HCT116 (cell line): ENCODE measurements at regions not wholly inside any gene's neighbourhood (a gene's known extent, or its start where the extent isn't known, plus 50 kb on each side); places are given as distances from the start of the nearest gene placed in this dataset.

Experiments used
- ATAC-seq: fragments of 200-7000 bp; cut with Tn5 transposase; 2 replicates; pipeline ENCODE4 v1.9.1; 2020; ENCODE audit warnings: mild to moderate bottlenecking, moderate library complexity
- BruUV-seq: library from RNA; stranded (reverse); fragments of 400-500 nt; replicated peaks from 2 replicates; lab custom pipeline; 2021; lab: Mats Ljungman, UMichigan
- CTCF ChIA-PET: fragments of 300-600 bp; sonication (Branson Sonifier 250); formaldehyde crosslinking; loops from one replicate; lab custom pipeline; 2021; ENCODE audit warnings: antibody characterized with exemption; lab: Charles Lee
- POLR2A ChIA-PET: fragments of 300-600, 350-600 bp; sonication (Branson Sonifier 250); formaldehyde crosslinking; loops from one replicate; lab custom pipeline; 2021; ENCODE audit warnings: antibody characterized with exemption; lab: Charles Lee
- RAD21 ChIA-PET, 2 experiments: fragments of 300-600 bp; sonication (Branson Sonifier 250); formaldehyde crosslinking; loops; one replicate each; lab custom pipeline; 2023; ENCODE audit warnings: low total read pairs in 2 of 2; ENCODE audit not compliant: uncharacterized antibody in 2 of 2, unreplicated experiment in 2 of 2, low non-redundant PET in 1 of 2; lab: Charles Lee
- DNase-seq: peaks from one replicate; pipeline ENCODE4 v3.0.0-alpha.2; 2010; ENCODE audit warnings: low read depth, low spot score
- H2AFZ ChIP-seq: fragments of 200-600 bp; shearing (Covaris generic), sonication (generic); 2 replicates; pipeline ENCODE4 v1.6.1; 2017; ENCODE audit warnings: low read depth, mixed run types, mixed read lengths, antibody characterized with exemption, low read length; ENCODE audit not compliant: poor library complexity, severe bottlenecking
- H3K27ac ChIP-seq: 2 replicates; pipeline ENCODE4 v1.5.1; 2012; ENCODE audit warnings: low read depth, low read length
- H3K27me3 ChIP-seq: fragments of 200-600 bp; sonication (generic); 2 replicates; pipeline ENCODE4 v1.6.1; 2016; ENCODE audit warnings: mixed run types, low read length, mixed read lengths; ENCODE audit not compliant: insufficient read depth
- H3K36me3 ChIP-seq, 2 experiments: fragments of 200-500 bp in 1 of 2; fragments of 200-600 bp in 1 of 2; sonication (Bioruptor generic) in 1 of 2; sonication (generic) in 1 of 2; 2 replicates each; pipeline versions ENCODE4 v1.5.1 to v1.6.1; 2014 to 2016; ENCODE audit warnings: low read length in 2 of 2, inconsistent platforms in 1 of 2, mixed read lengths in 1 of 2, mixed run types in 1 of 2; ENCODE audit not compliant: insufficient read depth in 2 of 2, control insufficient read depth in 1 of 2
- H3K4me1 ChIP-seq, 2 experiments: fragments of 200-600 bp in 1 of 2; sonication (generic) in 1 of 2; 2 replicates each; pipeline versions ENCODE4 v1.5.1 to v1.6.1; 2012 to 2017; ENCODE audit warnings: low read length in 2 of 2, inconsistent platforms in 1 of 2, mild to moderate bottlenecking in 1 of 2, mixed read lengths in 1 of 2, mixed run types in 1 of 2, moderate library complexity in 1 of 2; ENCODE audit not compliant: insufficient read depth in 2 of 2, control insufficient read depth in 1 of 2
- H3K4me2 ChIP-seq: fragments of 200-600 bp; sonication (generic); 2 replicates; pipeline ENCODE4 v1.6.1; 2017; ENCODE audit warnings: mixed run types, low read length, mixed read lengths
- H3K4me3 ChIP-seq, 2 experiments: fragments of 200-600 bp in 1 of 2; sonication (generic) in 1 of 2; replicated peaks in 1 of 2; 2 replicates each; pipeline ENCODE4 v1.5.1; 2011 to 2016; ENCODE audit warnings: low read length in 2 of 2, control low read depth in 1 of 2, low read depth in 1 of 2, mild to moderate bottlenecking in 1 of 2, mixed read lengths in 1 of 2, mixed run types in 1 of 2
- H3K79me2 ChIP-seq: fragments of 200-600 bp; sonication (generic); 2 replicates; pipeline ENCODE4 v1.6.1; 2017; ENCODE audit warnings: mild to moderate bottlenecking, mixed run types, low read length, moderate library complexity, mixed read lengths; ENCODE audit not compliant: insufficient read depth
- H3K9ac ChIP-seq: fragments of 200-600 bp; sonication (generic); 2 replicates; pipeline ENCODE4 v1.6.1; 2016; ENCODE audit warnings: low read length, mixed read lengths
- H3K9me2 ChIP-seq: fragments of 200-600 bp; sonication (generic), shearing (Covaris generic); 2 replicates; pipeline ENCODE4 v1.6.1; 2017; ENCODE audit warnings: mixed run types, mild to moderate bottlenecking, moderate library complexity; ENCODE audit not compliant: insufficient read depth
- H3K9me3 ChIP-seq, 2 experiments: fragments of 200-500 bp in 1 of 2; fragments of 200-600 bp in 1 of 2; sonication (Bioruptor generic) in 1 of 2; sonication (generic) in 1 of 2; 2 replicates each; pipeline ENCODE4 v1.6.1; 2014 to 2017; ENCODE audit warnings: low read length in 2 of 2, mixed read lengths in 2 of 2, inconsistent platforms in 1 of 2, low read depth in 1 of 2, mild to moderate bottlenecking in 1 of 2, mixed run types in 1 of 2, moderate library complexity in 1 of 2; ENCODE audit not compliant: control insufficient read depth in 1 of 2, insufficient read depth in 1 of 2
- H4K20me1 ChIP-seq: fragments of 200-600 bp; sonication (generic), shearing (Covaris generic); 2 replicates; pipeline ENCODE4 v1.6.1; 2017; ENCODE audit warnings: mixed run types, mild to moderate bottlenecking, moderate library complexity; ENCODE audit not compliant: insufficient read depth
- CBX3 ChIP-seq: IDR thresholded peaks from 2 replicates; pipeline ENCODE4 v1.6.1; 2012; ENCODE audit warnings: low read depth
- EZH2phosphoT487 ChIP-seq: fragments of 200-600 bp; IDR thresholded peaks from 2 replicates; pipeline ENCODE4 v1.6.1; 2018; ENCODE audit warnings: antibody characterized with exemption, borderline replicate concordance
- POLR2A ChIP-seq: IDR thresholded peaks from 2 replicates; pipeline ENCODE4 v1.7.0; 2011; ENCODE audit warnings: borderline replicate concordance; ENCODE audit not compliant: insufficient read depth, insufficient read length; ENCODE audit errors: extremely low read depth
- ZBTB33 ChIP-seq: IDR thresholded peaks from 2 replicates; pipeline ENCODE4 v1.6.1; 2011; ENCODE audit warnings: mild to moderate bottlenecking, low read length, moderate library complexity; ENCODE audit not compliant: insufficient replicate concordance; ENCODE audit errors: extremely low read depth
- ZFX ChIP-seq: fragments of 450-650 bp; IDR thresholded peaks from 2 replicates; pipeline ENCODE4 v1.6.1; 2017
- ZNF274 ChIP-seq: fragments of 200-500 bp; sonication (Bioruptor generic); IDR thresholded peaks from 2 replicates; pipeline ENCODE4 v1.6.1; 2014; ENCODE audit warnings: mild to moderate bottlenecking, low read depth, low read length, inconsistent platforms
- intact Hi-C: fragments of 100-400 bp; cut with micrococcal nuclease; formaldehyde crosslinking; loops from 2 replicates; pipeline ENCODE4 v1.10.0; 2022

GRCh38 chr18:78559584-78559983 lies 420.0 kb upstream of the SALL3 start:
- Histone ChIP-seq H3K27me3 (no peaks in the 10 kb centered on the region), H4K20me1 (no peaks in the 10 kb centered on the region), H3K4me2 (no peak overlapping the region), H3K9ac (no peak overlapping the region), H3K27ac (no peak overlapping the region), H3K4me1 (no peaks in the 10 kb centered on the region), H2AFZ (no peak overlapping the region), H3K4me3 (no peak overlapping the region), H3K9me3 (peaks cover 0 to 11% of the 10 kb centered on the region in 2 experiments; a peak in 2 of 4 replicates), H3K79me2 (no peaks in the 10 kb centered on the region), H3K9me2 (no peaks in the 10 kb centered on the region), H3K36me3 (no peaks in the 10 kb centered on the region)
- ChIA-PET POLR2A (no interaction called here), CTCF (no interaction called here), RAD21 (no interaction called here)
- ATAC-seq, result no peak
- intact Hi-C loops, result no loop called here
- BruUV-seq, result no TSS peak
- no peak for DNase-seq
- TF ChIP-seq ZFX (no peak), ZNF274 (no peak), EZH2phosphoT487 (no peak)

DNA sequence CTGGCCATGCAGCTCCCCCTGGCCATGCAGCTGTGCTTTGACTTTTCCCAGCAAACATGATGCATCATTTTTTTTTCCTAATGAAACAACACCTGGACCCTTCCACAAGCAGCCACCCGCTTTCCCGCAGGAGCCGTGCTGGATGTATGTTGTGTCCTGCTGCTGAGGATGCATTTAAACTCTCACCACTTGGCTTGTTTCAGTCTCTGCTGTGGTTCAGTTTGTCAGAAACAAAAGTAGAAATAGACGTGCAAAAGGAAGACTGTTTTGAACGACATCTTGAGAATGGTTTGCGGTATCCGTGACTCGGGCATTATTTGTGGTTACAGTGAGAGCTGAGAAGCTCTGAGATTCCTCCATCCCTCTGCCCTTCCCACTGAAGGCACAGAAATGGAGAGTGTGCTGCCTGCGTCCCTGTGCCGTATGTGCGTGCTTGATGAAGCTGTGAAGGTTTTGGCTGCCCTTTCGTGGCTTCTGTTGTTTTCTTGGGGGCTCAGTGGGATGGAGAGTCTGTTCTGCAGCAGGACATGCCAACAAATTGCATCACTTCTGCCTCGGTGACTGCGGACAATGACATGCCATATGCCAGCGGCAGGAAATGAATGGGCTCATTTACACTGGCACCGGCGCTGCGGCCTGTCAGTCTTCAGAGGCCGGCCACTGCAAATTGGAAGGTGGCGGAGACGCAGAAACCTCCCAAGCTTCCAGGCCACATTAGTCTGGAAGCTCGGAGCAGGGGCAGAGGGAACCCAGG lies 417.7 kb upstream of the SALL3 start:
- no peaks in the 10 kb centered on the region for H3K4me1 ChIP-seq
- peaks cover 3 to 13% of the 10 kb centered on the region in 2 experiments; a peak in 2 of 4 replicates for H3K9me3 ChIP-seq
- DNase-seq (no peak), ATAC-seq (no peak)
- CTCF ChIA-PET, result no interaction called here
- H3K27me3 ChIP-seq, result no peaks in the 10 kb centered on the region
- TF ChIP-seq CBX3 (no peak), POLR2A (no peak), ZBTB33 (no peak)
- H2AFZ ChIP-seq, result no peak overlapping the region
- H3K36me3 ChIP-seq, result no peaks in the 10 kb centered on the region
- H3K9ac ChIP-seq, result no peak overlapping the region
- no peak overlapping the region for H3K27ac ChIP-seq
- no TSS peak for BruUV-seq
- H3K4me3 ChIP-seq, result no peak overlapping the region
- no peaks in the 10 kb centered on the region for H3K79me2 ChIP-seq
- RAD21 ChIA-PET, result no interaction called here
- intact Hi-C loops, result no loop called here
- no peak overlapping the region for H3K4me2 ChIP-seq
- no peaks in the 10 kb centered on the region for H3K9me2 ChIP-seq
- no peaks in the 10 kb centered on the region for H4K20me1 ChIP-seq
- POLR2A ChIA-PET, result no interaction called here
